HS-5 (cell line): ENCODE measurements at regions not wholly inside any gene's neighbourhood (a gene's known extent, or its start where the extent isn't known, plus 50 kb on each side); places are given as distances from the start of the nearest gene placed in this dataset.

ENCODE experiments used
- DNase-seq: peaks from one replicate; pipeline ENCODE4 v3.0.0-alpha.2; 2012; ENCODE audit warnings: low read depth

DNA sequence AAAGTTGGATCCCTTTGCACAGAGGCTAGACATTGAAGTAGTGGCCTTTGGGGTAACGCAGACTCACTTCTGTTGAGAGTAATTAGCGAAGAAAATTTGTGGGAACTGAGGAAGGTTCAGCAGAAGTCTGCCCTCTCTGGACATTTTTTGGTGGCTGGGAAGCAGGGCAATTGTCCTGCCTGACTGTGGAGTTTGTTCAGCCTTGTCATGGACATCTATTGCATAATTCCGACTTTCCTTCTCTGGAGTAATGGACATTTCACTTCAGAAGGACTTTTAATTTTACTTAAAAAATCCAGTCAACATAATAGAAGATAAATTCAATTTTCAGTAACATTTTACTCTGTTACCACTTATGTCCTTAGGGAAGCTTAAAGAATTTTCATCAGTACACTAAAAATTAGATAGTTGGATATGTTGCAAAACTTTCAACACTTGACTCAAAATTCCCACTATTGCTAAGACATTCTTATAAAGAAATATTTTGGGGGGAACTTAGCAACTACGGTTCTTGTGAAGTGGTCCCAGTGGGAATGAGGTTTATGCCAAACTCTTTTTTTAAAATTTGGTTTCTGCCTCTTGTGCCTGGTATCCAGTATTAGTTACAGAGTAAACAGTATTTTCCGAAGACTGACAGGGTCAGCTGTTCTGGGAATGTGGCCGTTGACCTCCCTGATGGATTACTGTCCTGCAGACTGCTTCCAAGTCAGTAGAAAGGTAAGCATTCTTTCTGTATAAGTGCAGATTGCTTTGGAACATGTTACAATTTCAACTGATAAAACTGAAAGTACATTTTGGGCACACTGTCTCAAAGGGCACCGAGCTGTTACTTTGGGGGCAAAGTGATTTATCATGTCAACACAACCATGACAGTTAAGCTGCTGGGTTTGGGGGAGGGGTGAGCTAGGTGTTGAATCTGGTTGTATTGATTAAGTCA is 100.6 kb upstream of the MLIP start:
- no peak for DNase-seq

DNA sequence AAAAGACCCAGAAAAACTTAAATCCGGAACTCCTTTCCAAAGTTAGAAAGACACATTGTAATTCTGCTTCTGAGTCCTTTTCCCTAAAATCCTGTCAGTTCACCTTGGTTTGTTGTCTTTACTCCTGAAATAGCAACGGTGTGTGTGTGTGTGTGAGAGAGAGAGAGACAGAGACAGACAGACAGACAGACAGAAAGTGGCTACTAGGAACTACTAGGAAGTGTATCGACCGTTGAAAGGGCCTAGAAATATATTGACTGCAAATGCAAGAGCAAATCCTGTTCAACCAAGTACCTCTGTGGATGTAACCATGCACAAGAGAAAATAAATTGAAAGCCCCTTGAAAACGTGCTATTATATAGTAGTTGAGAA is 100.0 kb upstream of the MLIP start:
- DNase-seq: no peak

DNA sequence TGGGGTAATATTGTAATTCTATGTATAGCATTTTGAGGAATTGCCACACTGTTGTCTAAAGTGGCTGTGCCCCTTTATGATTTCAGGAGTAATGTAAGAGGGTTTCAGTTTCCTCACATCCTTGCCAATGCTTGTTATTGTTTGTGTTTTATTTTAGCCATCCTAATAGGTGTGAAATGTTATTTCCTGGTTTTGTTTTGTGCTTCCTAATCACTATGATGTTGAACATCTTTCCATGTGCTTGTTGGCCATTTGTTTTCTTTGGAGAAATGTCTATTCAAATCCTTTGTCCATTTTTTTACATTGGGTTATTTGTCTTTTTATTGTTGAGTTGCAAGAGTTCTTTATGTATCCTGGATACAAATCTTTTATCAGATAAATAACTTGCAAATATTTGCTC is 97.3 kb upstream of the MLIP start:
- no peak for DNase-seq

DNA sequence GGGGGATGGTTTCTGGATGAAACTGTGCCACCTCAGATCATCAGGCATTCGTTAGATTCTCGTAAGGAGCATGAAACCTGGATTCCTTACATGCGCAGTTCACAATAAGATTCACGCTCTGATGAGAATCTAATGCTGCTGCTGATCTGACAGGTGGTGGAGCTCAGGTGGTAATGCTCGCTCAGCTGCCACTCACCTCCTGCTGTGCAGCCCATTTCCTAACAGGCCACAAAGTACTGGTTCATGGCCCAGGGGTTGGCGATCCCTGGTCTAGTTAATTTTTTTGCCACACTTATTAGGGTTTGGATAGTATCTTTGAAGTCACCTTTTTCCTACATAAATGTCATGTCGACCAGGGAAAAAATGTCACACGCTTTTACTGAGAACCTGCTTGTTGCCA is 96.8 kb upstream of the MLIP start:
- no peak for DNase-seq

DNA sequence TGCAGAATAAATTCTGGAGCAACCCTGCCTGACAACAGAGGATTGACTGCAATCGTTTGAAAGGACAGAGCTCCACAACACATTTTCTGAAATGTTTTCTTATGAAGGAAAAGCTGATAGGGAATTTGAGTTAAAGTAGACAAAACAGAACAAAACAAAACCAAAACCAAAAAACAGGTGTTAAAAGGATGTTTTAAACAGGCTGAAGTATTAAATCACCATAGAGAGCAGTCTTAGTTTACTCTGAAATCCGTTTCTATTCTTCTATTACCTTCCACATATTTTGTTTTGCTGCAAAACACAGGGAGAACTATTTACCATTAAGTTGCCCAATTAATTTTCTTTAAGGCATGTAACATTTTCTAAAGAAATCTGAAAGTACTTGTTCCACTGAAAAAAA is 93.4 kb upstream of the MLIP start:
- no peak for DNase-seq

DNA sequence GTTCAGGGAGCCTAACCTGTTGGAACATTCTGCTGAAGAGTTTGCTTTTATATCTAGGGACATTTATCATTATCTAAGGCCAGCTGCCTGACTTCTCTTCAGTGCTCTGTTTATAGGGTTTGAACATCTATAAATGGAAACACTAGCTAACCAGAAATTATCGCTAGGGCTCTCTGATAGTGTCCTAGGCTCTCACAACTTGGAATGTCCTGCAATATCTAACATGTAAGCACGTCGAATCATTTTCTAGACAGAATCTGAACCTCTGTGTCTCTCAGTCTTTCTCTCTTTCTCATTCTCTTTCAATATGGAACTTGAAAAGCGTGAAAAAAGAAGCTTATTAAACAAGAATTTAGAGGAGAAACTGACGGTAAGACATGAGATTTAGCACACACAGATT is 92.5 kb upstream of the MLIP start:
- no peak for DNase-seq

DNA sequence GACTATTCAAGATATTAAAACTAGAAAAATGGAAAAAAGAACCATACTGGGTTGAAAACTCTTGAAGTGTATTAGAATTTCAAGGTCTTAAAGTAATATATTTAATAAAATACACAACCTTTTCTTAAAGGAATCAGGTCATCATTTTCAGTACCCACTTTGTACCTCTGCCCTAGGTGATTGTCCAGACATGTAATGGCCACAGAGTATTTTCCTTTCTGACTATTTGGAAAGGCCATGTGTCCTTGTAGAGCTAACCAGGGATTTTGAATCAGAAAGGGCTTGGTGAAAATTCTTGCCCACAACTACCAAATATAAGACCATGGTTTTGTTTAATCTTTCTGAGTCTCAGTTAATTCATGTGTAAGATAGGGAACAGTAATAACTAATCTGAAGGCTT is 91.4 kb upstream of the MLIP start:
- no peak for DNase-seq

DNA sequence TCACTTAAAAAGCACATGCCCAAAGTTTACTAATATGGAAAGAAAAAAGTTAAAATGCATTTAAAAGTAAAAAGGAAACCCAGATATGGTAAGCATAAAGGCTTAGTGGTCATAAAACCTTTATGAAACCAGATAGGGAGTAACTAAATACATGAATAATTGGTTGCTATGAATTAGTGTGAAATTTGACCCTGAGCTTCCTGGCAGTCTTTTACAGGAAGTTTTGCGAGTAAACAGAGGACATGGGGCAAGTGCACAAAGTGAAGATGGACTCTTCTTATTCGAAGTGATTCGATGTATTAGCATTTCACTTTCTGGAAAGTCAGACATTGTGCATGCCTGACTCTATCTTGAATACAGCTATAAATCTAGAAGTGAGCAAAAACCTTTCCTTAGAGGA is 90.9 kb upstream of the MLIP start:
- no peak for DNase-seq

DNA sequence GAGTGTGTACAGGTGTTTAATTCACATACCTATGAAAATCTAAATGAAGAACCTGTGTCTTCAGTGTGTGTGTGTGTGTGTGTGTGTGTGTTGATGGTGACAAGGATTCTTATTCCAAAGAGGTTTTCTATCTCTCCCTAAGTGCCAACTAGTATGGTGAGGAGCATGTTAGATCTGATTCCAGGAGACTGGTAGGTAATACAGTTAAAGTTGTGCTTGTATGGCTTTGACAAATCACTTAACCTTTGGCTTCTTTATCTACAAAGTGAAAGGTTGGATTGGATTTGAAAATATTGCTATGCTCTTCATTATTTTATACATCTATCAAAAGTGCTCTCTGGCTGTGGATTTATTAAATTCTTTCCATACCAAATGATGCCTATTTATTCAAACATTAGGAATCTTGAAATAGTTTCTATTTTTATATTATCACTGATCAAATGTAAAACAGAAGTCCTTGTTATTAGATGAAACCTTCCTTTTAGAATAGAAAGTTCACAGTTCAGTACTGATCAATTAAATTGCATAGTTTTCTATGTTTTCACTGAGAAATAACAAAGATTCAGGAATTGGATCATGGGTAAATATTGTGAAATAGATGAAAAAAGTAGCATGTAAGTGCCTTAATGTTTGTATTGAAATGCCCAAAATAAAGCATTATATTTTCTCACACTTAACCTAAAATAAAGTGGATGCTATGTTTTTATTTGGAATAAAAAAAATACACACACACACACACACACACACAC is 84.4 kb upstream of the MLIP start:
- no peak for DNase-seq

DNA sequence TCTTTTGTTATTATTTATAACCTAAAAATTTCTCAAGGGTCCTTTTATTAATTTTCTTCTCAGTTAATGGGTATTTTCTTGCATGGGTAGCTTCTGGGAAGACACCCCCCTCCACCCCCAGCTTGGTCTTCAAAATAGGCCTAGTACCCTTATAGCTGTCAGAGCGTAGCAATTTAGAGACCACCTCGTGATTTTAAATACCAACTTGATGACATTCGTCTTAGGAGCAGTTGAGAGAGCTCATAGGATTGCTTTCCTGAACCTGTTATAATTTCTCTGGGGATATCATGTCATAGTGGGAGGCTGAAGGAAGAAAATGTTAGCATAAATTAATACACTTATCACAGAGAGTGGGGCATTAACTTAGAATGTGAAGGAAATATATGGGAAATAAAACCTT is 83.1 kb upstream of the MLIP start:
- DNase-seq: no peak

DNA sequence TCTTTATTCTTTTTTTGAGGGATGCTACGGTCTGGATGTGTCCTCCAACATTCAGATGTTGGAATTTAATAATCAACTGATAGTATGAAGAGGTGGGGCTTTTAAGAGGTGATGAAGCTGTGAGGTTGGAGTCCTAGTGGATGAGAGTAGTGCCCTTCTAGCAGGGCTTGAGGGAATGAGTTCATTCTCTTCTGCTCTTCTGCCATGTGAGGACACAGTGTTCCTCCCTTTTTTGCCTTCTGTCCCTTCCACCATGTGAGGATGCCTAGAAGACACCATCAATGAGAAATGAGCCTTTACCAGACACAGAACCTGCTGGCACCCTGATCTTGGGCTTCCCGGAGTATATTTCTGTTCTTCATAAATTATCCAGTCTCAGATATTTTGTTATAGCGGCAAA is 82.1 kb upstream of the MLIP start:
- no peak for DNase-seq

DNA sequence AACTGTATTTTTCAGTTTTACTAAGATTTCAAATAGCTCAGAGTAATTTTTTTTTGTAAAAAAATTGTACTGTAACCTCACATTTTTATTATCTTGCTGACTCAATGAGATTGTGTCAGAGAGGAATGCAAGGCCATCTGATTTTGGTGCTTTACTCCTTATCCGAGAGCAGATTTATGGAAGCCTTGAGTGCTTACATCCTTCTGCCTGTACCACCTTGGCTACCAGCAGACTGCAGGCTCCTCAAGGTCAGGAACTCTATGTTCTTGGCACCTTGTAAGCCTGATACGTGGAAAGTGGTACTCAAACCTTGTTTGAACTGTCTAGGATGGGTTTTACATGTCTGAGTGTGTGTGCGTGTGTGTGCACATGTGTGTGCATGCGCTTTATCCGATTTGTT is 80.1 kb upstream of the MLIP start:
- no peak for DNase-seq

DNA sequence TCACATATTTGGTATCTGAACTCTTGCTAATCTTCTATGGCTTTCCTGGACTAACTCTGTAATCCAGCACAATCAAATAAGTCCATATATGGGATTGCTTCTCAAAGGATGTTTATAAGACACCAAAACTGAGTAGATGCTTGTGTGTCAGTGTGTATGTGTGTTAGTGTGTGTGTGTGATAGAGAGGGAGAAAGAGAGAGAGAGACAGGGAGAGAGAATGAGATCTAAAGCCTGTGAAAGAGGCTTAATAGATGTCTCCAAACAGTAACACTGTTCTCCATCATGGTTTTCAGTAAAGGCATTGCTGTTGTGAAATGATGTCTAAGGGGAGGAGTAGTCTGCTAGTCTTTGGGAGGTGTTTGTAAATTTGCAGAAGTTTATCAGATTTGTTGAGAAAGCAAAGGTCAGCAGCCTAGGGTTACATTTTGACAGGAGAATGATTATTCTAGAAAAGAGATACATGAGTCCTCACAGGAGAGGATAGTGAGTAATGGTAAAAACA is 73.9 kb upstream of the MLIP start:
- no peak for DNase-seq

DNA sequence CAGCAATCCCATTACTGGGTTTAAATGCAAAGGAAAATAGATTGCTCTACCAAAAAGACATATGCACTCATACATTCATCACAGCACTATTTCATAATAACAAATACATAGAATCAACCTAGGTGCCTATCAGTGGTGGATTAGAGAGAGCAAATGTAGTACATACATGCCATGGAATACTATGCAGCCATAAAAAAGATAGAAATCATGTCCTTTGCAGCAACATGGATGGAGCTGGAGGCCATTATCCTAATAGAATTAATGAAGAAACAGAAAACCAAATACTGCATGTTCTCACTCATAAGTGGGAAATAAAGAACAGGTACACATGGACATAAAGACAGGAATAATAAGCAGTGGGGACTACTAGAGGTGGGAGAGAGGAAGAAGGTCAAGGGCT is 70.7 kb upstream of the MLIP start:
- DNase-seq: no peak

DNA sequence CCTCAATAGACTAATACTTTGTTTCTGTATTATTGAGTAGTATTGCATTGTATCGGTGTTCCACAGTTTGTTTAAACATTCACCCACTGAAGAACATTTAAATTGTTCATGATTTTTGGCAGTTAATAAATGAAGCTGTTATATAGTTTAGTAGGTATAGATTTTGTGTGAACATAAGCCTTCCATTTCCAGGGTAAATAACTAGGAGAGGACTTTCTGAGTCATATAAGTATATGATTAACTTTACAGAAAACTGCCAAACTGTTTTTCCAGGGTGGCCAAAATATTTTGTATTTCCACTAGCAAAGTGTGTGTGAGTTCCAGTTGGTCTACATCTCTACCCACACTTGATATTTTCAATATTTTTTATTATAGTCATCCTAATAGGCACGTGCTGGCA is 70.0 kb upstream of the MLIP start:
- no peak for DNase-seq

DNA sequence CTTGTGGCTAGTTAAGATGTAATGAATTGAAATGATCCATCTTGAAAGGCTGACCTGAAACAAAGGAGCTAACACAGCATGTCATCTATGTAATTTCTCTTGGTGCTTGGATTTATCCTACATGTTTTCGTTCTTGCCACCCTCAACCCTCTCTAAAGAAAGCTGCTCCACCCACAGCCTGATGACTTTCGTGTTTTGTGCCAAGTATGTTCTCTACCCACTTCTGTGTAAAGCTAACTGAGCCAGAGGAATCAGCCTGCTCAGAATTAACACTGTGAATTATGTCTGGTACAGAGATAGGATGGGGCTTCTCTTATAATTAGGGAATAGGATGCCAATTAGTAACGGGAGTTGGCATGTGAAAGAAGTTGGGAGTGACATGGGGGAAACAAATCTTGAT is 67.9 kb upstream of the MLIP start:
- no peak for DNase-seq

DNA sequence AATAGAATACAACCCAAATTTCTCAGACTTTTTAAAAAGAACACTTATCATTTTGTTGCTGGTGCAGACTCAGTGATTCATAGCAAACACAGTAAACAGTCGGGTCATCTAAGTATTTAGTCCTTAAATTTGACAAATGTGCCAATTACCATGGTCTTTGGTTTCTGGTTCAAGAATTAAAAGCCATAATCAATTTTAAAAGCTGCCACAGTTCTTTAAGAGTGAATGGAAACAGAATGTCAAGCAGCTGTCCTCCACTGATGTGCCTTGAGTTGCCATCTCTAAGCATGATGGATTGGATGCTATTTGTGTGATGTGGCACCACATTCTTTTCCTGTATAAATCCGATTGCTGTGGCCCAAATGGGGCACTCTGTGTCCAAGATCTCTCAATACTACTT is 67.2 kb upstream of the MLIP start:
- DNase-seq: no peak

DNA sequence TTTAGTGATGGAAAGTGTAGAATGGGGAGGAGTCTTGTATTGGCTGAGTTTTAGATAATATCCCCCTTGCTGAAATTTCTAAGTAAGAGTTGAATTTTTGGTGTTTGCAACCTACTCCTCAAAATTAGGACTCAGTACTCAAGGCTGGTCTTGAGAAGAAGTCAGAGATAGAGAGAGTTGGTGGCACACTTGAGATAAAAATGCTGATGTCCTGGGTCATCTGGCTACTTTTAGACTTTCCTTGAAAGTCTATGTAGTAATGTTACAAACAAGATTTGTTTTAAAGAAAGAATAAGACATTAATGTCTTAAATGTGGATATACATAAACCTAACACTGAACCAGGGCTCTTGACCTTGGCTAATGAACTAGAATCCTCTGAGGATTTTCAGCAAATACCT is 62.5 kb upstream of the MLIP start:
- DNase-seq: no peak

DNA sequence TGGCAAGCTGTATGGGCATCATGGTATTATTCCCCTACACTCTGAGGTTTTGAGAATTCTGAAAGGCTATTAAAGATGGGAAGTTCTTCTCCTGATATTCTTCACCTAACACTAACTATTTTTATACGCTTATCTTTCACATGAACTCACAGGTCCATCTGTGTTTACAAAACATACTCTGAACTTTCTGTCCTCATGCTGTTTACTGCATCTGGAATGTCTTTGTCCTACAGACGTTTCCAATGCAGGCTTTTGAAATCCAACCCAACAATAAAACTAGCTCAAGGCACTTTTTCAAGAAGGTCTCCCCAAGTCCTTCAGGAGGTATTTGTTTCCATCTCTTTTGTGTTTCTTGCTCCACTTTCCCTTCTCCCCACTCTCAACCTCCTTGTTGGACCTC is 60.5 kb upstream of the MLIP start:
- no peak for DNase-seq

DNA sequence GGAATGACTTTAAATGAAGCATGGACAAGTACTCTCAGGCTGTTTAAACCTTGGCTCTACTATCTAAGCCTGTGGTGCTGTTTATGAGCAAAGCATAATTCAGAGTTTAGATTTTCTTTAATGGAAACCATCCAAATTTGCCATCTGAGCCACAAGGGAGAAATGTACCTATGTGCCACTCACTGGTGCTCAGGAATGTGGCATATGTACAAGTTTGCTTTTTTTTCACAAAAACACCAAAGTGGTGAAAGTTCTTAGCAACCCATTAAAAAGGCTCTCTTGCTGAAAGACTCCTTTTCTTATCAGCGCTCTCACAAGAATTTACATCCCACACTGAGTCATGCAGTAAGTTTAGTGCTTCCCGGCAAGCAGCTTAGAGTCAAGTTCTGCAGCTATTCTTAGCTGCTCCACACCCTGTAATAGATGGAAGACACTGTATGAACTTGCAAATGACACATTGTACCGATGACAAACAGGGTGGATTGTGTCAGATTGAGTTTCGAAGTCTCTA is 57.3 kb upstream of the MLIP start:
- peak; percentile 73 for DNase-seq

DNA sequence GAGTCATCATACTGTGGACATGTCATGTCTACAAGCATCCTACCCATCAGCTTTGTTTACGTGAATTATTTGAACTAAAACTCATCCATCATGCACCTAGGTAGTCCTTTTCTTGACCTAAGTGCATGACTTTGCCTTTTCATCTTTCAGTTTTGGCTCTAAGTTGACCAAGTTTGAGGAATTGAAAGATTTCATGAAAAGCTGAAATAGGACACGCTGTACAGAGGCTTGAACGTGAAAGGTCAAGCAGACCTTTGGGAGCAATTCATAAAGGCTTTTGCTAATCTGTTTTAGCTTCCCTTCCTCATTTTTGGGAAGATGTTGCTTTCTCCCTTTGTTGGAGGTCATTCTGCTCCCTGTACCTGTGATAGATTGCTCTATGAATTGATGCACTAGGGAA is 55.1 kb upstream of the MLIP start:
- no peak for DNase-seq

DNA sequence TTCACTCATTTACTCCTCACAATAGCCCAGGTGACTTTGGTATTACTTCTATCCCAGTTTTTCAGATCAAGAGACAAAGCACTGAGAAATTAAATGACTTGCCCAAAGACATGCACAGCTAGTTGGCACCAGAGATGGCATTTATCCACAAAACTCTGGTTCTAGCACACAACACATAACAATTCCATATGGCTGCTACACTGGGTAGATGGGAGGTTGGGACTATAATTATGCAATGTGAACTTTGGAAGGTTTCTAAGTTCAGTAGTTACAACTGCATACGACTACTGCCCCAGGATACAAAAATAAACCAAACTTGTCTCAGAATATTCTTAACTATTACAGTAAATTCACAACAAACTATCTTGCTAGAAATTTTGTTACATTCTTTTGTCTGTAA is 54.2 kb upstream of the MLIP start:
- no peak for DNase-seq

DNA sequence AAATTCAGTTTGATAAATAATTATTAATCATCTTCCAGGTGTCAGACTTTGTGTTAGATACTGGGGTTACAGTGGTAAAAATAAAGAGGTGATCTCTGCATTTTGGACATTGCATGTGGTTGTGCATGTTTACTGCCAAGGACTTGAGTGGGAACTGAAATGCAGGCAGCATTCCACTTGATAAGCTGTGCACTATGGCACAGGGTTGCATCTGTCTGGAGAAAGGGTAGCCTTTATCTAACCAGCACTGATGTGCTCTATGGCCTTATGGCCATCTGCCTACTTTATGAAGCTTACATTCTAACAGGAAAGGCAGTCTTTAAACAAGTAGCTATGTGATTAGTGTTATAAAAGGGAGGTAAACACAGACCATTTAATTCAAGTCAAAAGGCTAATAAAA is 53.0 kb upstream of the MLIP start:
- DNase-seq: no peak
